ENCODE measurements at regions not wholly inside any gene's neighbourhood (a gene's known extent, or its start where the extent isn't known, plus 50 kb on each side); places are given as distances from the start of the nearest gene placed in this dataset.
A peak's percentile ranks its signal among the peaks of the same experiment; 100 is the strongest.
"Not testable (repeated sequence)": the region's sequence is repeated elsewhere in the genome, so short reads cannot be mapped to it uniquely, and the experiment has no call there.

DNA sequence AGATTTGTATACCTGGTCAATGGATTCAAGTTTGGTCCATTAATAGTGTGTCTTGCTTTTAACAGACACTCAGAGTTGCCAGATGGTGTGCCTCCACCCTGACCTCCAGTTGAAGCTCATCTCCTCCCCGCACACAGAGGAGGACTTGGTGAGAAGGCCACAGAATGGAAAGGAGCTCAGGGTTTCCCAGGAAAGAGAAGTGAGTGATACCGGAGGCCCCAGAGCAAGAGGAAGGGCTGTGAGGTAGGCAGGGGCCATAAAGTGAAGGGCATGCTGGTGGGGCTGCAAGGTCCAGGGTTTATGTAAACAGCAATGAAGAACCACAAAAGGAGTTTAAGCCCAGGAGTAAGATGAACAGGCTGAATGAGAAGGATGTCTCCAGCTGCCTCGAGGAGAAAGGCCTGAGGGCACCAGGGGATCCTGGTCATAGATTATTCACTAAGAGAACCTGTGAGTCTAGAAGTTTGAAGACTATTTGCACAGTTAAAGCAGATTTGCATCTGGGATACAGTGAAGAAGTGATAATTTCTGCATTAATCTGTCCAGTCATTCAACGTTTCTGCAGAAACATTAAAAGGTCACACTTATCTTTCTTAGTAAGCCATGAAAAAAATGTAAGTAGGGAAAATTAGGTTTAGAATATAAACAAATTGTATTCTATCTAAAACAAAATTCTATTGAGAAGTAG is 67.5 kb upstream of the VPREB1 start:
- H2AFZ ChIP-seq (ENCODE audit: insufficient read depth, low read length, poor library complexity), result no peak overlapping the region
- H2BK5ac ChIP-seq (ENCODE audit: low read depth, low read length, poor library complexity), result no peak overlapping the region
- no peak overlapping the region for H3K18ac ChIP-seq (ENCODE audit: low read length)
- H2AK5ac ChIP-seq (ENCODE audit: low read length), result no peak overlapping the region
- no peak overlapping the region for H2BK12ac ChIP-seq (ENCODE audit: low read length)
- H3K4me1 ChIP-seq (ENCODE audit: control insufficient read depth in 1 of 2, insufficient read depth in 2 of 2, low read length in 2 of 2), result no peaks in the 10 kb centered on the region
- no peaks in the 10 kb centered on the region for H3K79me2 ChIP-seq (ENCODE audit: control insufficient read depth, insufficient read depth, low read length, poor library complexity)
- H3K27ac ChIP-seq (ENCODE audit: low read depth, low read length), result no peak overlapping the region
- H3K14ac ChIP-seq (ENCODE audit: low read length), result no peak overlapping the region
- whole genome bisulfite sequencing (ENCODE audit: extremely low coverage, insufficient coverage, insufficient read length), result no CpG with 5 or more reads among the region's 4 CpGs
- H3K27me3 ChIP-seq (ENCODE audit: insufficient read depth, low read length), result no peaks in the 10 kb centered on the region
- no peak overlapping the region for H4K12ac ChIP-seq (ENCODE audit: low read depth, low read length)
- no peak overlapping the region for H3K4me3 ChIP-seq (ENCODE audit: low read depth, low read length)
- no peak overlapping the region for H3K4me2 ChIP-seq (ENCODE audit: low read length)
- no peaks in the 10 kb centered on the region for H3K36me3 ChIP-seq (ENCODE audit: control insufficient read depth in 1 of 2, insufficient read depth in 2 of 2, low read length in 2 of 2)
- H4K91ac ChIP-seq (ENCODE audit: low read depth, low read length), result no peak overlapping the region
- peaks cover 2% of the 10 kb centered on the region for H3K9me3 ChIP-seq (ENCODE audit: insufficient read depth, low read depth, low read length)
- H2BK120ac ChIP-seq (ENCODE audit: insufficient read depth, low read length, poor library complexity), result no peak overlapping the region
- H4K8ac ChIP-seq (ENCODE audit: low read depth, low read length), result no peak overlapping the region
- H3K79me1 ChIP-seq (ENCODE audit: low read length), result no peaks in the 10 kb centered on the region
- H3K23ac ChIP-seq (ENCODE audit: low read length), result no peak overlapping the region
- no peak overlapping the region for H3K4ac ChIP-seq (ENCODE audit: low read depth, low read length)
- no peak overlapping the region for H3K9ac ChIP-seq (ENCODE audit: low read length)
- peak in 1 of 2 donors; percentile 42 for DNase-seq

- H3K14ac ChIP-seq (ENCODE audit: low read length); H3K27ac ChIP-seq (ENCODE audit: low read depth, low read length); H3K4me1 ChIP-seq (ENCODE audit: control insufficient read depth in 1 of 2, insufficient read depth in 2 of 2, low read length in 2 of 2); H3K9me3 ChIP-seq (ENCODE audit: insufficient read depth, low read depth, low read length); H3K4me3 ChIP-seq (ENCODE audit: low read depth, low read length); H2BK120ac ChIP-seq (ENCODE audit: insufficient read depth, low read length, poor library complexity); H3K18ac ChIP-seq (ENCODE audit: low read length); H3K79me2 ChIP-seq (ENCODE audit: control insufficient read depth, insufficient read depth, low read length, poor library complexity); H3K79me1 ChIP-seq (ENCODE audit: low read length); DNase-seq; H3K4me2 ChIP-seq (ENCODE audit: low read length); H2AFZ ChIP-seq (ENCODE audit: insufficient read depth, low read length, poor library complexity); H4K91ac ChIP-seq (ENCODE audit: low read depth, low read length); H3K27me3 ChIP-seq (ENCODE audit: insufficient read depth, low read length); H3K4ac ChIP-seq (ENCODE audit: low read depth, low read length); H3K23ac ChIP-seq (ENCODE audit: low read length); H4K8ac ChIP-seq (ENCODE audit: low read depth, low read length); H2BK5ac ChIP-seq (ENCODE audit: low read depth, low read length, poor library complexity); H3K9ac ChIP-seq (ENCODE audit: low read length); H2BK12ac ChIP-seq (ENCODE audit: low read length); H3K36me3 ChIP-seq (ENCODE audit: control insufficient read depth in 1 of 2, insufficient read depth in 2 of 2, low read length in 2 of 2); H2AK5ac ChIP-seq (ENCODE audit: low read length); H4K12ac ChIP-seq (ENCODE audit: low read depth, low read length): not testable (repeated sequence)
- no CpG with 5 or more reads among the region's 6 CpGs for WGBS (ENCODE audit: extremely low coverage, insufficient coverage, insufficient read length)
These were observed 71.5 kb upstream of the VPREB1 start for GRCh38 chr22:22172896-22173628.

DNA sequence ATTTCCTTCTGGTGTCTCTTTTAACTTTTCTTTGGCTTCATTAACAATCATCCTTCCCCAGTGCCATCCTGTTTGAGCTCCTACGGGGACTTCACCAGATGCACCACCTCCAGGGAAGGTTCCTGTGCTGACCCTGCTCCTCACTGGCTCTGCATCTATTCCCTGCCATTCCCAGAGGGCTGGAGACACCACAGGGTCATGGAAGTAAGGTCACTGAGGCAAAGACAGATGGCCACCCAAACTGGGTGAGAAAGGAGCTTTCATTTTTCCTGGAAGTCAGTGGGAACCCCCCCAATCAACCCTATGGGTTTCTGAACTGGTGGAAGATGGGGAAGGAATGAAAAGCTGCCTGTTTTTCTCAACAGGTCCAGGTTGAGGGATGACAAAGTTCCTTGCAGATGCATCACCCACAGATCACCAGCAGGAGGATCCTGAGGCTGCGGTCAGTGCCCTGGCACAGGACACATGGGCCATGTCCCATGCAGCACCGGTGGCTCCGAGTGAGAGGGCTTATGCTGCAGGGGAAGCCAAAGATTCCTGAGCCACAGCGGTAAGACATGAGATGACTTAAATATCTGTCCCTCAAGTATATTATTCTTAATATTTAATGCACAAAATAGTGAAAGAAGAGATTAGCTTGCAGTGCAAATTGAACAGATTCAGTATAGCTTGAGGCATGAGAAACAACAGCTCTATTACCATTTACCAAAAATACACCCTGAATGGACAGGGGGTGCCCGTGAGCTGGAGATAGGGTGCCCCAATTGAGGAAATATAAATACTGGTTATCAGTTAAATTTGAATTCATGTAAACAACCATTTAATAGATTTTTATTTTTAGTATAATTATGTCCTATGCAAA is 73.0 kb upstream of the VPREB1 start:
- Histone ChIP-seq H3K27ac (ENCODE audit: low read depth, low read length) (no peak overlapping the region), H4K8ac (ENCODE audit: low read depth, low read length) (no peak overlapping the region), H3K79me1 (ENCODE audit: low read length) (no peaks in the 10 kb centered on the region), H3K18ac (ENCODE audit: low read length) (no peak overlapping the region), H2BK5ac (ENCODE audit: low read depth, low read length, poor library complexity) (no peak overlapping the region), H3K27me3 (ENCODE audit: insufficient read depth, low read length) (peaks cover 3% of the 10 kb centered on the region), H2BK12ac (ENCODE audit: low read length) (no peak overlapping the region), H3K4me3 (ENCODE audit: low read depth, low read length) (no peak overlapping the region), H3K9me3 (ENCODE audit: insufficient read depth, low read depth, low read length) (peaks cover 2% of the 10 kb centered on the region), H2AK5ac (ENCODE audit: low read length) (no peak overlapping the region), H4K91ac (ENCODE audit: low read depth, low read length) (no peak overlapping the region), H3K9ac (ENCODE audit: low read length) (no peak overlapping the region), H2BK120ac (ENCODE audit: insufficient read depth, low read length, poor library complexity) (no peak overlapping the region), H3K14ac (ENCODE audit: low read length) (no peak overlapping the region), H3K36me3 (ENCODE audit: control insufficient read depth in 1 of 2, insufficient read depth in 2 of 2, low read length in 2 of 2) (no peaks in the 10 kb centered on the region), H3K79me2 (ENCODE audit: control insufficient read depth, insufficient read depth, low read length, poor library complexity) (no peaks in the 10 kb centered on the region), H3K4me2 (ENCODE audit: low read length) (no peak overlapping the region), H3K23ac (ENCODE audit: low read length) (no peak overlapping the region), H4K12ac (ENCODE audit: low read depth, low read length) (no peak overlapping the region), H3K4ac (ENCODE audit: low read depth, low read length) (no peak overlapping the region), H2AFZ (ENCODE audit: insufficient read depth, low read length, poor library complexity) (no peak overlapping the region), H3K4me1 (ENCODE audit: control insufficient read depth in 1 of 2, insufficient read depth in 2 of 2, low read length in 2 of 2) (no peaks in the 10 kb centered on the region)
- WGBS (ENCODE audit: extremely low coverage, insufficient coverage, insufficient read length), result no CpG with 5 or more reads among the region's 6 CpGs
- peak in 1 of 2 donors; percentile 55 for DNase-seq

DNA sequence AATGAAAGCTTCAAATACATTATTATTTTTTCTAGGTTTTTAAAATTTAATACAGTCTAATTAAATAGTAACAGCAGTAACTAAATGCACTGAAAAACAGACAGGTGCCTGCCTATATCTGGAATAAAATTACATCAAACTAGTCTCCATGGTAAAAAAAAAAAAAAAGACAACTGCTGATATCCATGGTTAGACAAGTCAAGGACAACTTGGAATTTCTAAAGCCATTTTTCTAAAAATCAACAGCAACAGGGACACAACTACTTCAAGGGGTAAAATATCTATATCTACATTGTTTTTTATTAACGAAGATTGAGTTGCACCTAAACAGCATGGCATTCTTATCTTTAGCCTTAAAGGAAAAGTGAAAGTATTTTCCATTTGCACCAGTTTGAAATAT is 74.7 kb upstream of the VPREB1 start:
- H2AK5ac ChIP-seq (ENCODE audit: low read length), result no peak overlapping the region
- H3K4me3 ChIP-seq (ENCODE audit: low read depth, low read length), result no peak overlapping the region
- no peak overlapping the region for H3K14ac ChIP-seq (ENCODE audit: low read length)
- H3K23ac ChIP-seq (ENCODE audit: low read length), result no peak overlapping the region
- no peaks in the 10 kb centered on the region for H3K79me1 ChIP-seq (ENCODE audit: low read length)
- H2BK5ac ChIP-seq (ENCODE audit: low read depth, low read length, poor library complexity), result no peak overlapping the region
- no peak overlapping the region for H2BK12ac ChIP-seq (ENCODE audit: low read length)
- H4K8ac ChIP-seq (ENCODE audit: low read depth, low read length), result no peak overlapping the region
- no peaks in the 10 kb centered on the region for H3K79me2 ChIP-seq (ENCODE audit: control insufficient read depth, insufficient read depth, low read length, poor library complexity)
- no peak overlapping the region for H4K12ac ChIP-seq (ENCODE audit: low read depth, low read length)
- no peaks in the 10 kb centered on the region for H3K36me3 ChIP-seq (ENCODE audit: control insufficient read depth in 1 of 2, insufficient read depth in 2 of 2, low read length in 2 of 2)
- DNase-seq, result no peak
- H2AFZ ChIP-seq (ENCODE audit: insufficient read depth, low read length, poor library complexity), result no peak overlapping the region
- no peak overlapping the region for H2BK120ac ChIP-seq (ENCODE audit: insufficient read depth, low read length, poor library complexity)
- H3K9ac ChIP-seq (ENCODE audit: low read length), result no peak overlapping the region
- no peak overlapping the region for H4K91ac ChIP-seq (ENCODE audit: low read depth, low read length)
- H3K4ac ChIP-seq (ENCODE audit: low read depth, low read length), result no peak overlapping the region
- H3K18ac ChIP-seq (ENCODE audit: low read length), result no peak overlapping the region
- no CpG with 5 or more reads among the region's 1 CpG for WGBS (ENCODE audit: extremely low coverage, insufficient coverage, insufficient read length)
- no peak overlapping the region for H3K27ac ChIP-seq (ENCODE audit: low read depth, low read length)
- no peaks in the 10 kb centered on the region for H3K4me1 ChIP-seq (ENCODE audit: control insufficient read depth in 1 of 2, insufficient read depth in 2 of 2, low read length in 2 of 2)
- H3K27me3 ChIP-seq (ENCODE audit: insufficient read depth, low read length), result peaks cover 3% of the 10 kb centered on the region
- no peak overlapping the region for H3K4me2 ChIP-seq (ENCODE audit: low read length)
- peaks cover 2% of the 10 kb centered on the region for H3K9me3 ChIP-seq (ENCODE audit: insufficient read depth, low read depth, low read length)

Measured in trophoblast cell (in vitro differentiated cells and primary cell).